Hepatocyte (in vitro differentiated cells): ENCODE measurements at regions not wholly inside any gene's neighbourhood (a gene's known extent, or its start where the extent isn't known, plus 50 kb on each side); places are given as distances from the start of the nearest gene placed in this dataset.

ENCODE experiments used
- DNase-seq: peaks from one replicate; pipeline ENCODE4 v3.0.0-alpha.2; 2016; ENCODE audit warnings: low spot score
- H2AFZ ChIP-seq: fragments of 200-600 bp; sonication (generic); 2 replicates; pipeline ENCODE4 v1.6.0; 2016; ENCODE audit warnings: antibody characterized with exemption, mild to moderate bottlenecking
- H3K27ac ChIP-seq: fragments of 200-600 bp; sonication (generic); 2 replicates; pipeline ENCODE4 v1.5.1; 2016; ENCODE audit warnings: mild to moderate bottlenecking
- H3K27me3 ChIP-seq: fragments of 200-600 bp; sonication (generic); 2 replicates; pipeline ENCODE4 v1.6.1; 2016
- H3K36me3 ChIP-seq: fragments of 200-600 bp; sonication (generic); replicated peaks from 2 replicates; pipeline ENCODE4 v1.5.1; 2016; ENCODE audit warnings: low read depth; ENCODE audit not compliant: insufficient read depth
- H3K4me1 ChIP-seq: fragments of 200-600 bp; sonication (generic); 2 replicates; pipeline ENCODE4 v1.5.1; 2016; ENCODE audit warnings: mild to moderate bottlenecking, moderate library complexity; ENCODE audit not compliant: insufficient read depth
- H3K4me2 ChIP-seq: fragments of 200-600 bp; sonication (generic); 2 replicates; pipeline ENCODE4 v1.6.0; 2016
- H3K4me3 ChIP-seq: fragments of 200-600 bp; sonication (generic); 2 replicates; pipeline ENCODE4 v1.5.1; 2016; ENCODE audit warnings: mild to moderate bottlenecking
- H3K79me2 ChIP-seq: fragments of 200-600 bp; sonication (generic); 2 replicates; pipeline ENCODE4 v1.6.0; 2017; ENCODE audit warnings: mild to moderate bottlenecking
- H3K9me2 ChIP-seq: fragments of 200-600 bp; sonication (generic); replicated peaks from 2 replicates; pipeline ENCODE4 v1.6.0; 2017; ENCODE audit warnings: mild to moderate bottlenecking; ENCODE audit not compliant: insufficient read depth
- H3K9me3 ChIP-seq: fragments of 200-600 bp; sonication (generic); 2 replicates; pipeline ENCODE4 v1.5.1; 2016; ENCODE audit warnings: low read depth, mild to moderate bottlenecking
- H4K20me1 ChIP-seq: fragments of 200-600 bp; sonication (generic); 2 replicates; pipeline ENCODE4 v1.6.0; 2016; ENCODE audit warnings: mild to moderate bottlenecking; ENCODE audit not compliant: insufficient read depth, poor library complexity, severe bottlenecking
- CTCF ChIP-seq: fragments of 200-600 bp; sonication (generic); IDR thresholded peaks from 2 replicates; pipeline ENCODE4 v1.5.1; 2016; ENCODE audit warnings: antibody characterized with exemption, mild to moderate bottlenecking; ENCODE audit not compliant: poor library complexity
- EZH2 ChIP-seq: fragments of 200-600 bp; sonication (generic); IDR thresholded peaks from 2 replicates; pipeline ENCODE4 v1.6.1; 2016; ENCODE audit warnings: antibody characterized with exemption, mild to moderate bottlenecking, borderline replicate concordance
- EZH2phosphoT487 ChIP-seq: fragments of 200-600 bp; sonication (generic); IDR thresholded peaks from one replicate; pipeline ENCODE4 v1.6.1; 2018; ENCODE audit warnings: antibody characterized with exemption, mild to moderate bottlenecking, low read depth, moderate library complexity; ENCODE audit not compliant: unreplicated experiment, severe bottlenecking
- WGBS: methylation state at CpG from one replicate; pipeline ENCODE4 v1.1.6; 2016; ENCODE audit warnings: low lambda C conversion rate; ENCODE audit errors: missing lambda C conversion rate; 5-methylcytosine and 5-hydroxymethylcytosine counted together

DNA sequence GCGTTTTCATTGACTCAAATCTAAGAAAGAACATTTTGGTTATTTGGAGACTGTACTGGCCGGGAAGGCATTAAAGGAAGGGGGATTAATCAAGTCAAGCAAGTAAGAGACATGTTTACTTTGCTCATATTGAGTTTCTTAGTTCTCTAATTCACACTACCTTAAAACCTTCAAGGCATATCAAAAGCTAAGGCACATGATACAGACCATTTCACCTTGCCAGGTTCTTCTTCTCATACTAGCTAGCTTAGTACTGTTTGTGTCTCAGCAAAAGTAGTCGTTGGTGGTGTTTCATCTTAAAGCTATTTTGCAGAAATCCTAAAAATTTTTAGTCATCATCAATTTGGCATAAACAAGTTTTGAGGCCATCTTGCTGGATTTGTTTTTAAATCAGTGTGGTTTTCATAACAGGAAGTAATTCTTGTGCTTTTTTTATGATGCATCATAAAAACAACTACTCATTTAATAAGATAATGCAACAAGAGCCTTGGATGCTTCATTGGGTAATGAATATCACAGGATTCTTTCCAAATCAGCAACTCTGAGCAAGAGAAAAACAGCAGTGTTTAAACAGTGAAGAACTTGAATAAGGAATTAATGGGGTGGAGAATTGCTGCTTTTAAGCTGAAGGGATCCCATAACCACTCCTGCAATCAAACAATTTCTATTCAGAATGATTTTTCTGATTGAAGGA, 425.3 kb downstream of the EPM2A start:
- no peaks in the 10 kb centered on the region for H3K4me1 ChIP-seq
- no peaks in the 10 kb centered on the region for H4K20me1 ChIP-seq
- H3K9me3 ChIP-seq, result no peaks in the 10 kb centered on the region
- no peak overlapping the region for H3K4me2 ChIP-seq
- no peaks in the 10 kb centered on the region for H3K79me2 ChIP-seq
- 70% methylated on average over 3 of the region's 3 CpGs for WGBS
- H3K27me3 ChIP-seq, result no peaks in the 10 kb centered on the region
- H3K36me3 ChIP-seq, result no peaks in the 10 kb centered on the region
- H3K4me3 ChIP-seq, result no peak overlapping the region
- no peak overlapping the region for H2AFZ ChIP-seq
- DNase-seq, result no peak
- no peak for TF ChIP-seq CTCF
- H3K9me2 ChIP-seq, result no peaks in the 10 kb centered on the region
- no peak overlapping the region for H3K27ac ChIP-seq

- Histone ChIP-seq H2AFZ (no peak overlapping the region), H3K27me3 (no peaks in the 10 kb centered on the region), H3K27ac (no peak overlapping the region), H3K9me2 (no peaks in the 10 kb centered on the region), H3K4me3 (no peak overlapping the region), H3K4me1 (no peaks in the 10 kb centered on the region), H3K79me2 (no peaks in the 10 kb centered on the region), H3K9me3 (no peaks in the 10 kb centered on the region), H3K4me2 (no peak overlapping the region), H3K36me3 (no peaks in the 10 kb centered on the region), H4K20me1 (no peaks in the 10 kb centered on the region)
- WGBS, result 96% methylated on average over 7 of the region's 7 CpGs
- TF ChIP-seq EZH2 (no peak), CTCF (no peak), EZH2phosphoT487 (no peak)
- no peak for DNase-seq
These were observed 422.8 kb downstream of the EPM2A start for GRCh38 chr6:145312481-145312880.

DNA sequence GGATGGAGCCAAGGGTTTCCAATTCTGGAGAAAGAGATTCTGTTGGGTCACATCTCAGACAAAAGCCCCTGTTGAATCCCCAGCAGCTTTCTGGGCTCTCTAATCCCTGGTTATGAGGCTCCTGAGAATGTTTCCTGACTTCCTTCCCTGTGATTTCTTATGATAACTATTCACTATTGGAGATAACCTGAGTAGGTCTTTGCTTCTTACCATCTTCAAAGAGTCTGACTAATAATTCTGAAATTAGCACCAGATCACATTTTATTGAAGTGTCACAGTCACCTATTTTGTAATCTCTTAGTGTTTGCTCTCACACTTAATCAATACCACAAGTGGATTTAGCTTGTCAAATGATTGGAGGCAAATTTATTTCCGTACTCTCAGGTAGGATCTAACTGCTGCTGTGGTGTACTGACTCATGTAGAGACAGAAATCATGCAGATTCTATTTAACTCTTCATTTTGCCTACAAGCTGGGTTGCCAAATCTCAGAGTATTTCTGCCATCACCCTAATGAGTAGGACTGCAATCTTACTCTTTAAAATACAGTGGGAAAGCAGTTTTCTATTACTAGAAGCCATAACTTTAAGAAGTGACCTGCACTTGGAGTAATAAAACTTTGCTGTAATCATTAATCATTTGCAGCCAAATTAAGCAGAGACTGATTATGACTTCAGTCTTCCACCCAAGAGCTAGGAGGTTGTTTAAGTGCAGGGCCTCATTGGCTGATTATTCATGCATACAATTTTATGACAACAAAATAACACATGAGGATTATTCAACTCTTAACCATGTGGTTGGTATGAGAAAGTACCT, 422.1 kb downstream of the EPM2A start:
- no peak overlapping the region for H3K27ac ChIP-seq
- H3K79me2 ChIP-seq, result no peaks in the 10 kb centered on the region
- 62% methylated on average over 1 of the region's 1 CpG for WGBS
- H3K4me3 ChIP-seq, result no peak overlapping the region
- H3K9me3 ChIP-seq, result no peaks in the 10 kb centered on the region
- DNase-seq, result no peak
- no peaks in the 10 kb centered on the region for H4K20me1 ChIP-seq
- no peaks in the 10 kb centered on the region for H3K36me3 ChIP-seq
- H3K4me1 ChIP-seq, result no peaks in the 10 kb centered on the region
- no peaks in the 10 kb centered on the region for H3K27me3 ChIP-seq
- H3K4me2 ChIP-seq, result no peak overlapping the region
- H3K9me2 ChIP-seq, result no peaks in the 10 kb centered on the region
- no peak for TF ChIP-seq CTCF
- no peak overlapping the region for H2AFZ ChIP-seq
